Amygdala (tissue), 56 donors: ENCODE measurements at regions not wholly inside any gene's neighbourhood (a gene's known extent, or its start where the extent isn't known, plus 50 kb on each side); places are given as distances from the start of the nearest gene placed in this dataset.
"Not testable (repeated sequence)": the region's sequence is repeated elsewhere in the genome, so short reads cannot be mapped to it uniquely, and the experiment has no call there.

Experiments used
- DNase-seq, 56 donors: peaks; one replicate each; lab custom pipeline; 2025; lab: John Stamatoyannopoulos, UW

DNA sequence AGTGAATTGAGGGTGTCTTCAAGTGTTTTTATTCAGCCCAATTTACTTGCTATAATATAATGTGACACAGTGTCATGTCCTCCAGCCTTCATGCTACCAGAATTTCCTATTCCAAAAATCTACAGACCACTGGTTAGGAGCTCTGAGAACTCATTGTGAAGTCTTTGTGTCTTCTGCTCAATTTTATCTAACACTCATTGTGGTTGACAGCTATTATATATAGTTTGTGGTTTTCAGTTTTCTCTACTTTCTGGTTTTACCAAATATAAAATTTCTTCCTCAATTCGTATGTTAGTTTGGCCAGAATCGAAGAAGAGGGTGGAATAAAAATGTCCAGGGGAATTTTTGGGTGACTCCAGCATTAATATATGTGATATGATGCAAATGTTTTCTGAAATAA lies 509.3 kb upstream of the NUDT12 start:
- DNase-seq = no peak

DNA sequence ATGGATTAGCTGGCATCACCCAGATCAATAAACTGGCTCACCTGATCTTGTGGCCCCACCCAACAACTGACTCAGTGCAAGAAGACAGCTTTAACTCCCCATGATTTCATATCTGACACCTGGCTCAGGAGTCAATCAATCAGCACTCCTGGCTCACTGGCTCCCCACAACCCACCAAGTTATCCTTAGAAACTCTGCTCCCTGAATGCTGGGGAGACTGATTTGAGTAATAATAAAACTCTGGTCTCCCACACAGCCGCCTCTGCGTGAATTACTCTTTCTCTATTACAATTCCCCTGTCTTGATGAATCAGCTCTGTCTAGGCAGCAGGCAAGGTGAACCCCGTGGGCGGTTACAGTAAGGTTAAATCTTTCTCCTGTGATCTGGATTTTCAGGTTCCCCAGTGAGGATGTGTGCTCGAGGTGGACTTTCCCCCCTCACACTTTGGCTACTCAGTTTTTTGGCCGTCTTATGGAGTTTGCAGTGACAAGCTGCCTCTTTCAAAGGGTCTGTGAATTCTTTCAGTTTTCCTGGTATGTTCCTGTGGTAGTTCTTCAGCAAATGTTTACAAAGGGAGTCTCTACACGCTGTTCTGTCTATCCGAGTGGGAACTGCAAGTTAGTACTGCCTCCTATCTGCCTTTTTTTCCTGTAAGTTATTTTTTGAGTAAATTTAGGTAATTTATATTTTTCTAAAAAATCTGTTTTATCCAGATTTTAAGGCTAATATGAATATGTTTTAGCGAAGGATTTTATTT lies 500.2 kb upstream of the NUDT12 start:
- peak in 6 of 56 donors; percentile 1 to 19 (median 4) for DNase-seq

DNA sequence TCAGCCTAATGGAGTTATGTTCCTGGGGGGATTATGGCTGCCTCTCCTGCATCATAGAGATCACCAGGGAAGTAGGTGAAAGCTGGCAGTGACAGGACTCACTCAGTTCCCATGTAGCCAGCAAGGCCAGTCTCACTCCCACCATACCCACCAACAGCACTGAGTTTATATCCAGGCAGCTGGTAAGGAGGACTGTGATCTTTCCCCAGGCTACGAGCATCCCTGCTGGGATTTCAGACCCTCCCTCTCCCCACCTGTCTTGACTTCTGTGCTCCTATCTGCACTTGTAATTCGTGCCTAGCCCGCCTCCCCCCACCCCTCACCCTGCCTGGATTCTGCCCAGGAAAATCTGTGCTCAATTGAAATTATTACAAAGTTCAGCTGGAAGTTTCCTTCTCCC lies 499.1 kb upstream of the NUDT12 start:
- no peak for DNase-seq

DNA sequence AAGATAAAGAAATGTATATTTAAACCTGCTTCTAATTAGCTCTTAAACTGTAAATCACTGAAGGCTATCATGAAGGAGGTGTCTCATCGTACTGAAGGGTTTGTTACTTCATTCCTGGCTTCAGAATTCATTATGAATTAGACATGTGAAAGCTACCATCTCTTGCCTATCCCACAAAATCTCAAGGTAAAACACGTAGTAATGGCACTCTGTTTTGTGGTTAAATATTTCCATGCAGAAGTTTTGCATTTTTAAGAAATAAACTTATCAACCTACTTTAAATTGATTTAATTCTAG lies 490.7 kb upstream of the NUDT12 start:
- DNase-seq = no peak

DNA sequence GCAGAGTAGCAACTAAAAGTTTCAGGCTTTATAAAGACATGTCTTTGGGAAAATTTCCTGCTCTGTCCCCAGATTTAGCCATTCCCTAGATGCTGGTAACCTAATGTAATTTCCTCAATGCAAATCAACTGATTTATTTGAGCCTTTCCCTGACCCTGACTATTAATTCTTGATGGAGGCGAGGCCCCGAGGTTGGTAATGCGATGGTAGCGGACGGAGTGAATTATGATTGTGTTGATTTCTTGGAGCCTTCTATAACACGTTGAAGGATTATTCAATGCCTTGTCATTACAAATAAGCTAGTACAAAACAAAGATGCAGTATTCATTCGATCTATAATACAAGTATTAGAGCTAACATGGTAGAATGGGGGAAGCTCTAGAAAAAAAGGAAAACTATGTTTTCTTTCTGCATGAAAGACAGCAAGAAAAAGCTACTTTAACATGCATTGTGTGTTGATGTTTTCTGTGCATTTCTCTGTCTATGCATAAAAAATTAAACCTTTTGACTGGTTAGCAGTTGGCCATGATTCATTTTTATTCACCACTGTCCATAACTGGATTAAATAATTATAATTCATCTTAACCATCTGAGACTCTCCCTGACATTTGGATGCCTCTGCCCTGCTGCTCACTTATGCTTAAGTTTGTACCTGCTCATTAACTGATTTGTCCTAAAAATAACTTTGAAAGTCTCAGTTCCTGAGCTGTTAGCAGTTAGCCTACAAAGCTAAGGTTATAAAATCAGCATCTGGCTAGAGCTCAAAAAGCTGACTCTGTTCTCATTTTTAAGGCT lies 490.2 kb upstream of the NUDT12 start:
- DNase-seq = no peak

DNA sequence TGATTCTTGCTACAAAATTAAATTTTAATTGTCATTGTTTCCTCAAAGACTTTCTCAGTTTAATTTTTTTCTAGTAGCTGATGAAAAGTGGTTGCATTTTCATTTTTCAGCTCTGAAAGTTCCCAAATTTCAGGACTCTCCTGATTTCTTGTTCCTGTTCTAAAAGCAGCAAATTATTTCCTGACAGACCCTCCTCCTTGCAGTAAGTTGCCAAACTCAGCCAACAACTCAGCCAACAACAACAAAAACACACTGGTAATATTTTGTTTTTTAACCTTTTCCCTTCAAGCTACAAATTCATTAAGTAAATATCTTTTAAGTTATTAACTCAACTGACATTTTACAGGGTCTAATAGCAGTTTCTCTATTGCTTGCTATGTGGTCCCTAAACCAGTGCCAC lies 487.8 kb upstream of the NUDT12 start:
- DNase-seq = no peak

DNA sequence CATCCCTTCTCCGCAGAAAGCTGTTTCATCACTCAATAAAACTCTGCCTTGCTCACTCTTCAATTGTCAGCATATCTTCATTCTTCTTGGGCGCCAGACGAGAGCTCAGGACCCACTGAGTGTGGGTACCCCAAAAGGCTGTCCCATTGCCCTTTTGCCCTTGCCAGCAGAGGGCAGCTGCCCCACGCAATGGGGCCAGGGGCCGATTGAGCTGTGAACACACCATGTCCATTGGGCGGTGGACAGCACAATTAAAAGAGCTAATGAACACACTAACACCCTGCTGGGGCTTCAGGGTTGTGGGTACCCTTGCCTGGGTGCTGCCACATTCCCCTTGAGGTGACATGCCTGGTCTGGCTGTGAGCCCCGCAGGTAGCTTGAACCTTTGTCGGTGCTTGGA lies 487.2 kb upstream of the NUDT12 start:
- no peak for DNase-seq

DNA sequence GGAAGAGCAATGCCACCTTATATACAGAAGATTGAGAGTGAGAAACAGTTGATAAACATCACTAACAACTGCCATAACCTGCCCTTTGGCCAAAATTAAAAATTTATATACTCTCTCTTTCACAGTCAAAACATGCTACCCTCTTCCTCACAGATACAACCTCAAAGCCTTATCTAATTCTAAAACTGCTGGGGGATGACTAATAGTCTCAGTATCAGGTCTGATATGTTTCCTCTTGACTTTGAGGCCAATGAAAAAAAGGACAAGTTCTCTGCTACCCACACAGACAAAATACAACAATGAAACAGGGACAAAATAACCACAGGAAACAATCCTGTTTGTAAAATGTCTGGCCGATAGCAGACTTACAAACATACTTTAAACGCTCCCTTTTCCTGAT lies 485.6 kb upstream of the NUDT12 start:
- DNase-seq = no peak

DNA sequence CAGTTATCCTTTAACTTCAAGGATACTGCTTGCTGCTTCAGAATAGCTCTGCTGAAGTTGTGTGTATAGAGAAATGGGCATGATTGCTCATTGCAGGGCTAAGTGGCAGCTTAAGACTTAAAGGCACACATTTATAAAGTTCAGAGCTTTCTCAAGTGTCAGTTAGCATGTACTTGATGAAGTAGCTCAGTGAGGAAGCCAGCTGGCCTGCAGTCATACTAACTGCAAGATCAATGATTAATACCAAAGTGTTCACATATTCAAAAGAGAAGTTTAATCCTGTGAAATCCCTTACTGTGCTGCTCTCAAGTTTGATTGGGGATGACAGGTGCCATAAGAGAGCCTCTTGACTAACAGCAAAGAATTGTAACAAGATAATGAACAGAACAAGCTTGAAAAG lies 483.4 kb upstream of the NUDT12 start:
- DNase-seq = no peak

DNA sequence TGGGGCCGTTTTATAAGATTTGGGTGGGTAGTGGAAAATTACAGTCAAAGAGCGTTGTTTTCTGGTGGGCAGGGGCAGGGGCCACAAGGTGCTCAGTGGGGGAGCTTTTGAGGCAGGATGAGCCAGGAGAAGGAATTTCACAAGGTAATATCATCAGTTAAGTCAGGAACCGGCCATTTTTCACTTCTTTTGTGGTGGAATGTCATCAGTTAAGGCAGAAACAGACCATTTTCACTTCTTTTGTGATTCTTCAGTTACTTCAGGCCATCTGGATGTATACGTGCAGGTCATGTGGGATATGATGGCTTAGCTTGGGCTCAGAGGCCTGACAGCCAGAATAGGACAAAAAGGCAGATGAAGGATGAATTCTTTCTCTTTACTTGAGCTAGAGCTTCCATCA lies 477.3 kb upstream of the NUDT12 start:
- not testable (repeated sequence) for DNase-seq

DNA sequence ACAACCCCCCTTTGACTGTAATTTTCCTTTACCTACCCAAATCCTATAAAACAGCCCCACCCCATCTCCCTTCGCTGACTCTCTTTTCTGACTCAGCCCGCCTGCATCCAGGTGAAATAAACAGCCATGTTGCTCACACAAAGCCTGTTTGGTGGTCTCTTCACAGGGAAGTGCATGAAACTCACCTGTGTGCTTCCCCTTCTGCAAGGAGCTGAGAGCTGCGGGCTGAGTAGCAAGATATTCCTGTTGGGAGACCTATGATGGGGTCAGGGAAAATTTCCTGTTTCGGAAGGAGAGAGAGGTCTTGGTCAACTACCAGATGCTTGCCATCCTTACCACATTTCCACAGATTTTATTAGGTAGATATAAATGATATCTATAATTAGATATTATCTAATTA lies 474.5 kb upstream of the NUDT12 start:
- not testable (repeated sequence) for DNase-seq

DNA sequence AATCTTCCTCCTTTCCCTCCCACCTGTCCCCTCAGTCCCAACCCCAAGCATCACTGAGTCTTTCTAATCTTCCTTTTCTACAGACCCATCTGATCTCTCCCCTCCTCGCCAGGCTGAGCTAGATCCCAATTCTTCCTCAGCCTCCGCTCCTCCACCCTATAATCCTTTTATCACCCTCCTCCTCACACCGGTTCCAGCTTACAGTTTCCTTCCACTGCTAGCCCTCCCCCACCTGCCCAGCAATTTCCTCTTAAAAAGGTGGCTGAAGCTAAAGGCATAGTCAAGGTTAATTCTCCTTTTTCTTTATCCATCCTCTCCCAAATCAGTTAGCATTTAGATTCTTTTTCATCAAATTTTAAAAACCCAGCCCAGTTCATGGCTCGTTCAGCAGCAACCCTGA lies 470.6 kb upstream of the NUDT12 start:
- DNase-seq = not testable (repeated sequence)

DNA sequence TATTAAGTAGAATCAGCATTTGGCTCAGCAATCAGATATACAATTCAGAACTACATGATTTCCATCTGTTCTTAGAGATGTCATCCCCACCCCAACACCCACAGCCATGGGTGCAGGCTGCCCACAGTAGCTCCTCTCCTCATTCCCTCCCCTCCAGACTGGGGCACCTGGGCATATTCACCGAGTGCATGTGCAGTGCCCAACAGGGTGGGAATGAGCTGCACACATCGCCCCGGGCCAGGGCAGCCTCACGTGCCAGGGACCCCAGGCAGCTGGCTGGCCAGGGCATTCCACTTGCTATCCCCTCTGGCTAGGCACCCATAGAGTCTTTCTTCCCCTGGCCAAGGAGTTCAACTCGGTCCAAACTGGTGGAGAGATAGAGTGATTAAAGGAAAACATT lies 461.9 kb upstream of the NUDT12 start:
- peak in 1 of 56 donors; percentile 3 for DNase-seq

DNA sequence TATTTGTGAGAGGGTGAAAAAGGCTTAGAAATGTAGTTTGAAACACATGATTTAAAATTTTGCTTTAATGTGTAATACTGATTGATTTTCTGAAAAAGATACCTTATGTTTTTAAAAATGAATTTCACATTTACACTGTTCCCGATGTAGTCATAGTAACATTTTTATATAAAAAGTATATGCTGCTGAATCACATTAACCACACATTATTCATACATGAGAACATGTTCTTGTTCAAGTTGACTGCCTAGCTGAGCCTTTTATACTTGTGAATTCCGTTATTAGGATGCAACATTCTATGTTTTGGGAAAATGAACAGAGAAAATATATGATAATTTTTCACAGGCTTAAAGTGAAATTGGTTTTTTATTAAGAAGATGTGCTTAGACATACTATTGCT lies 461.1 kb upstream of the NUDT12 start:
- no peak for DNase-seq

DNA sequence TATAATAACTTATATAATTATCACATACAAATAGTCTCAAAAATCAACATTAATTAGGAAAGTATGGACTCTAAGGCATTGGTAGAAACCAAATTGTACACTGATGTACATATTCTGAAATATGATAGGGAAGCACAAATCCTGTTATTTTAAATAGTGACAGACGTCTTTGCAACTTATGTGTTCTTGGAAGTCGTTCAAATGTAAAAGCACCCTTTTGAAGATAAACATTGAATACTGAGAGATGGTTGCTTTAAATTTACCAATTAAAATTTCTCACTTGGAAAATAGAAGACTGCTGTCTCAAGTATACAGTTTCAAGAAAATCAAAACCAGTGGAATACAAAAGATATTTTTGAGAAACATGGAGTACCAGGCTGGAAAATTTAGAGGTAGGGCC lies 457.4 kb upstream of the NUDT12 start:
- no peak for DNase-seq

DNA sequence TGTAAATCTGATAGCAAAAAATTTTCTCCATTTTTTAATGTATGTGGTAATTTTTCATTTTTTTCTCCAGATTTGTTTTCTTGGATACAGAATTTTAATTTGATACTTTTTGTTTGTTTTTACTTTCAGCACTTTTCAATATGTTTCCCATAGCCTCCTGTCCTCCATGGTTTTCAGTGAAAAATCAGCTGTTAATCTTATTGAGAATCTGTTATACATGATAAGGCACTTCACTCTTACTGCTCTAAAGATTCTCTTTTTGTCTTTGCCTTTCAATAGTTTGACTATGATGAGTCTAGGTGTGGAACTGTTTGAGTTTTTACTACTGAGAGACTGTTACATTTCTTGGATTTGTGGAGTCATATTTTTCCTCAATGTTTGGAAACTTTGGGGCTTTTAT lies 455.7 kb upstream of the NUDT12 start:
- DNase-seq = no peak

DNA sequence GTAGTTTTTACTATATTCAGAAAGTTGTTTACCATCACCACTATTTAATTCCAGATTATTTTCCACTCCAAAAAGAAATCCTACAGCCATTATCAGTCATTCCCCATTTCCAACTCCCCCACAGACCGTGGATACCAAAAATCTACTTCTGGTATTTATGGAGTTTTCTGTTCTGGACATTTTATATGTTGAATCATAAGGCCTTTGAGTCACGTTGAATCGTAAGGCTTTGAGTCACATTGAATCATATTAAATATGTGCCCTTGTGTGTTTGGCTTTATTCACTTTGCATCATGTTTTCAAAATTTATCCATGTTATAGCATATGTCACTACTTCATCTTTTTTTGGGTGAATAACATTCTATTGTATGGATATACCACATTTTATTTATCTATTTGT lies 454.1 kb upstream of the NUDT12 start:
- DNase-seq = no peak

DNA sequence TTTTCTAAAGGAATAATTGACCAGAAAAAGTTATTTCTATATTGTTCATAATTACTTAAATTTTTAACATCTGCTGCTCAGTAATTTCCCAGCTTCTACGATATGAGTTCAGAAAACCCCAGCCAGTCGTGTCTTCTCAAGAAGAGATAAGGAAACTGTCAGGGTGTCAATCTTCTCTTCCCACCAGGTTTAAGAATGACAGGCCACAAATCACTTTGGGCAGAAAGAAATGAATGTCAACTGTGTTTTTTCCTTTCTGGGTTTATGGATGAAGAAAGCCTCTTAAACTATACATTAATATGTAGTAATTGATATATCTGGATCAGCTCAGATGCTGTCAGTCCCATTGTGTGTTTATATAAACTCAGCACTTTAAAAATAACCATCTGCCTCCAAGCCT lies 453.2 kb upstream of the NUDT12 start:
- no peak for DNase-seq

DNA sequence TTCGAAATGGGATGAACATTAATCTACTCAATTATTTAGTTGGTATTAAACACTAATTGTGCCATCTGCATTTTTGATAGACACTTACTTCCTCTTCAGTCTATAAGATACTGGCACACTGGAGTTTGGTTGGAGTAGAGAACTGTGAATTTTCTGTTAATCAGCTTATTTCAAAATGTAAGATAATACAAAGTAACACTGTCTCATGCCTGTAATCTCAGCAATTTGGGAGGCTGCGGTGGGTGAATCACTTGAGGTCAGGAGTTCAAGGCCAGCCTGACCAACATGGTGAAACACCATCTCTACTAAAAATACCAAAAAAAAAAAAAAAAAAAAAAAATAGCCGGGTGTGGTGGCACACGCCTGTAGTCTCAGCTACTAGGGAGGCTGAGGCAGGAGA lies 440.2 kb upstream of the NUDT12 start:
- not testable (repeated sequence) for DNase-seq

DNA sequence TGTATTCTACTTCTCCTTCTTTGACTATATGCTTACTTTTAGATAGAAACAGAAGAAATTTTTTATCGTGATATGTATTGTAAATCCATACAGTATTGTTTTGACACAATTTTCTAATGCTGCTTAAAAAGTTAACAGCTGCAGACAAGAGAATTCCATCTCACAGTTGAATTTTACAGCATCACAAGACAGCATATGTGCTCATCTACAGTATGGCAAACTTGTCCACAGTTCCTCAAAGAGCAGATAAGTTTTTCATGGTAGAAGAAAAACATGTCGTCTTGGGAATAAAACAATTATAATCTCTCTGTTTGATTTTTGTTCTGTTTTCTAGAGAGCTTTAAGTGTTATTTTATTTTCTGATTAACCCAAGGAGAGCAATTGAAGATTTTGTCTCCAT lies 438.5 kb upstream of the NUDT12 start:
- DNase-seq = no peak

DNA sequence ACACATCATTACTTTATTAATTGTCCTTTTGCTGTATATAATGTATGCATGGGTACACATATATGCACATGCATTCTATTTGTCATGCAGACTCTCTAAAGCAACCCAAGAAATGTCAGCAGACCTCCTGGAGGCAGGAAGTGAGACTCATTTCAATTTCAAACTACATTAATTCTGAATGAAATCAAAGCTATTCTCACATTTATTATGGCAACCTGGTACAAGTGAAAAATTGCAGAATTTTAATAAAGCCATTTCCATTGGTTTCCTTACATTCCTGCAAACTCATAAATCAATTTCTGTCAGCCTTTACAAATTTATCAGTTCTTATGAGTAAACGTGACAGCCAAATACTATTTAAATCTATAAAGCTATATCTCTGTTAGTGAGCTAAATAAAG lies 430.4 kb upstream of the NUDT12 start:
- DNase-seq = no peak

DNA sequence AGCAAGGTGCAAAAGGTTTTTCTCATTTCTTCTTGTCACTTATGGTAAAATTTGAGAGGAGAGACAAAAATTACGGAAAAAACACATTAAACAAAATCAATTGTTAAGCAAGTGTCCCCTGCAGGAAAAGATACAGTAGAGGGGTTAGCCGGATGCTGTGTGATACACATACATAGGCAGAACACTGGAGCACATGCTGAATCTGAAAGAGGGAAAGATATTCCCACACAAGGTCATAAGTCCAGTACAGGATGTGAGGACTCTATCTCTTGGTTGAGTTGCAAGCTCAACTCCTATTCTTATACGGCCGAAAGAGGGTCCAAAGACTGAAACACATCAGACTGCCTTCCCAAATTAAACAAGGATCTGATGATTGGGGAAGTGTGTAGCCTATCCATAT lies 427.5 kb upstream of the NUDT12 start:
- DNase-seq = no peak
